ENCODE measurements at regions not wholly inside any gene's neighbourhood (a gene's known extent, or its start where the extent isn't known, plus 50 kb on each side); places are given as distances from the start of the nearest gene placed in this dataset.

DNA sequence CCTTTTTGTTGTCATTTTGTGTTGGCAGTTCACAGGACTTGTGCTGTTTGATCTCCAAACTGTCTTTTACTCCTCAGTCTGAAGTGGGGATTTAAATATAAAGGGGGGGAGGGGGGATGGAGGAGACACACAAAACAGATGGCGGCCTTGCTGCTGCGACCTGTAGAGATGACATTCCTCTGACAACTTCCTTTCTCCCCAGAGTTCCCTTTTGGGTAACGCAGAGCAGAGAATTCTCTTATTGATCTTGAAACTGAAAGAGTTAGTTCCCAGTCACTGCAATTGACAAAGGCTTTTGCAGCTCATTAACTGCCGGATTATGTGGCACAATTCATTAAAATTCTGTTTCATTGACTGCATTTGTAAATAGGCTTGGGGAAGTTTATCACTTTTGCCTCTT lies 279.3 kb downstream of the TSN start:
- TF ChIP-seq, protein P1, sequence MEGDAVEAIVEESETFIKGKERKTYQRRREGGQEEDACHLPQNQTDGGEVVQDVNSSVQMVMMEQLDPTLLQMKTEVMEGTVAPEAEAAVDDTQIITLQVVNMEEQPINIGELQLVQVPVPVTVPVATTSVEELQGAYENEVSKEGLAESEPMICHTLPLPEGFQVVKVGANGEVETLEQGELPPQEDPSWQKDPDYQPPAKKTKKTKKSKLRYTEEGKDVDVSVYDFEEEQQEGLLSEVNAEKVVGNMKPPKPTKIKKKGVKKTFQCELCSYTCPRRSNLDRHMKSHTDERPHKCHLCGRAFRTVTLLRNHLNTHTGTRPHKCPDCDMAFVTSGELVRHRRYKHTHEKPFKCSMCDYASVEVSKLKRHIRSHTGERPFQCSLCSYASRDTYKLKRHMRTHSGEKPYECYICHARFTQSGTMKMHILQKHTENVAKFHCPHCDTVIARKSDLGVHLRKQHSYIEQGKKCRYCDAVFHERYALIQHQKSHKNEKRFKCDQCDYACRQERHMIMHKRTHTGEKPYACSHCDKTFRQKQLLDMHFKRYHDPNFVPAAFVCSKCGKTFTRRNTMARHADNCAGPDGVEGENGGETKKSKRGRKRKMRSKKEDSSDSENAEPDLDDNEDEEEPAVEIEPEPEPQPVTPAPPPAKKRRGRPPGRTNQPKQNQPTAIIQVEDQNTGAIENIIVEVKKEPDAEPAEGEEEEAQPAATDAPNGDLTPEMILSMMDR (IDR thresholded peaks at IDR 0.05; ENCODE audit: low read depth, low read length): no peak
- TF ChIP-seq POLR2A (IDR thresholded peaks at IDR 0.05; ENCODE audit: extremely low read depth, insufficient read length): no peak
- TF ChIP-seq, protein P2, sequence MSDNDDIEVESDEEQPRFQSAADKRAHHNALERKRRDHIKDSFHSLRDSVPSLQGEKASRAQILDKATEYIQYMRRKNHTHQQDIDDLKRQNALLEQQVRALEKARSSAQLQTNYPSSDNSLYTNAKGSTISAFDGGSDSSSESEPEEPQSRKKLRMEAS (IDR thresholded peaks at IDR 0.05; ENCODE audit: low read depth, low read length): no peak
